HG03575 (cell line): ENCODE measurements at regions not wholly inside any gene's neighbourhood (a gene's known extent, or its start where the extent isn't known, plus 50 kb on each side); places are given as distances from the start of the nearest gene placed in this dataset.

Source experiments
- ATAC-seq: cut with Tn5 transposase; IDR thresholded peaks from one replicate; pipeline ENCODE4 v1.9.1; 2021; ENCODE audit not compliant: unreplicated experiment, insufficient number of reproducible peaks, low FRiP score; ENCODE audit errors: extremely low read depth

- ATAC-seq: no peak
Measured at GRCh38 chr4:17347445-17347844, 164.4 kb downstream of the QDPR start.

- ATAC-seq: no peak
Measured at GRCh38 chr4:17339376-17339775, 172.5 kb downstream of the QDPR start.

- no peak for ATAC-seq
Measured at GRCh38 chr4:17336986-17337385, 174.9 kb downstream of the QDPR start.

GRCh38 chr4:17336524-17336961, 175.3 kb downstream of the QDPR start:
- ATAC-seq: peak; percentile 92

- ATAC-seq: no peak
Measured at GRCh38 chr4:17336069-17336468, 175.8 kb downstream of the QDPR start.

GRCh38 chr4:17335371-17335770, 176.5 kb downstream of the QDPR start:
- ATAC-seq: no peak

- ATAC-seq: no peak
Measured at GRCh38 chr4:17332478-17332877, 179.4 kb downstream of the QDPR start.

- no peak for ATAC-seq
Measured at GRCh38 chr4:17329046-17329445, 182.8 kb downstream of the QDPR start.

- no peak for ATAC-seq
Measured at GRCh38 chr4:17328141-17328815, 183.6 kb downstream of the QDPR start.

GRCh38 chr4:17327591-17327990, 184.3 kb downstream of the QDPR start:
- no peak for ATAC-seq

- ATAC-seq: no peak
Measured at GRCh38 chr4:17326756-17327155, 185.1 kb downstream of the QDPR start.

- ATAC-seq: no peak
Measured at GRCh38 chr4:17325098-17325497, 186.8 kb downstream of the QDPR start.

GRCh38 chr4:17324386-17324830, 187.5 kb downstream of the QDPR start:
- no peak for ATAC-seq

GRCh38 chr4:17323554-17324385, 188.1 kb downstream of the QDPR start:
- ATAC-seq: no peak

- no peak for ATAC-seq
Measured at GRCh38 chr4:17322514-17322913, 189.4 kb downstream of the QDPR start.

- no peak for ATAC-seq
Measured at GRCh38 chr4:17320046-17320445, 191.8 kb downstream of the QDPR start.

GRCh38 chr4:17317526-17317925, 194.4 kb downstream of the QDPR start:
- no peak for ATAC-seq

GRCh38 chr4:17316566-17316965, 195.3 kb downstream of the QDPR start:
- ATAC-seq: no peak

GRCh38 chr4:17315459-17315858, 196.4 kb downstream of the QDPR start:
- no peak for ATAC-seq

- no peak for ATAC-seq
Measured at GRCh38 chr4:17313194-17313593, 198.7 kb downstream of the QDPR start.
